ENCODE measurements at regions not wholly inside any gene's neighbourhood (a gene's known extent, or its start where the extent isn't known, plus 50 kb on each side); places are given as distances from the start of the nearest gene placed in this dataset.

- TF ChIP-seq MAX (IDR thresholded peaks at IDR 0.05; ENCODE audit: low read depth, low read length) (no peak), POLR2A (IDR thresholded peaks at IDR 0.05; ENCODE audit: extremely low read depth, insufficient read length) (no peak)
- no peak for DNase-seq (ENCODE audit: low read depth)
Measured at GRCh38 chr4:45294464-45294863, 568.1 kb upstream of the GNPDA2 start.

GRCh38 chr4:45293335-45293734, 567.0 kb upstream of the GNPDA2 start:
- no peak overlapping the region for H3K4me3 ChIP-seq (ENCODE audit: low read depth, low read length)
- TF ChIP-seq MYC (IDR thresholded peaks at IDR 0.05; ENCODE audit: low read depth, low read length) (no peak), MAX (IDR thresholded peaks at IDR 0.05; ENCODE audit: low read depth, low read length) (no peak), POLR2A (IDR thresholded peaks at IDR 0.05; ENCODE audit: extremely low read depth, insufficient read length) (no peak), CTCF (IDR thresholded peaks at IDR 0.05; ENCODE audit: low read depth, low read length) (no peak)
- no peak for DNase-seq (ENCODE audit: low read depth)

More at GRCh38 chr4:45294464-45294863, 568.1 kb upstream of the GNPDA2 start:
- H3K4me3 ChIP-seq (ENCODE audit: low read depth, low read length), result no peak overlapping the region

GRCh38 chr4:45292844-45293243, 566.5 kb upstream of the GNPDA2 start:
- no peak for TF ChIP-seq POLR2A (IDR thresholded peaks at IDR 0.05; ENCODE audit: extremely low read depth, insufficient read length)
- TF ChIP-seq CTCF (IDR thresholded peaks at IDR 0.05; ENCODE audit: low read depth, low read length), result no peak
- TF ChIP-seq MYC (IDR thresholded peaks at IDR 0.05; ENCODE audit: low read depth, low read length), result no peak
- TF ChIP-seq MAX (IDR thresholded peaks at IDR 0.05; ENCODE audit: low read depth, low read length), result no peak
- DNase-seq (ENCODE audit: low read depth), result no peak
- no peak overlapping the region for H3K4me3 ChIP-seq (ENCODE audit: low read depth, low read length)

GRCh38 chr4:45284400-45285085, 558.2 kb upstream of the GNPDA2 start:
- no peak for DNase-seq (ENCODE audit: low read depth)
- no peak overlapping the region for H3K4me3 ChIP-seq (ENCODE audit: low read depth, low read length)
- TF ChIP-seq MAX (IDR thresholded peaks at IDR 0.05; ENCODE audit: low read depth, low read length), result no peak
- no peak for TF ChIP-seq CTCF (IDR thresholded peaks at IDR 0.05; ENCODE audit: low read depth, low read length)
- no peak for TF ChIP-seq POLR2A (IDR thresholded peaks at IDR 0.05; ENCODE audit: extremely low read depth, insufficient read length)
- TF ChIP-seq MYC (IDR thresholded peaks at IDR 0.05; ENCODE audit: low read depth, low read length), result no peak

- TF ChIP-seq MYC (IDR thresholded peaks at IDR 0.05; ENCODE audit: low read depth, low read length) (no peak), POLR2A (IDR thresholded peaks at IDR 0.05; ENCODE audit: extremely low read depth, insufficient read length) (no peak), CTCF (IDR thresholded peaks at IDR 0.05; ENCODE audit: low read depth, low read length) (no peak)
Measured at GRCh38 chr4:45283352-45283751, 557.0 kb upstream of the GNPDA2 start.

GRCh38 chr4:45280121-45280520, 553.8 kb upstream of the GNPDA2 start:
- H3K4me3 ChIP-seq (ENCODE audit: low read depth, low read length), result no peak overlapping the region
- TF ChIP-seq MYC (IDR thresholded peaks at IDR 0.05; ENCODE audit: low read depth, low read length) (no peak), MAX (IDR thresholded peaks at IDR 0.05; ENCODE audit: low read depth, low read length) (no peak), CTCF (IDR thresholded peaks at IDR 0.05; ENCODE audit: low read depth, low read length) (no peak), POLR2A (IDR thresholded peaks at IDR 0.05; ENCODE audit: extremely low read depth, insufficient read length) (no peak)
- no peak for DNase-seq (ENCODE audit: low read depth)

More at GRCh38 chr4:45283352-45283751, 557.0 kb upstream of the GNPDA2 start:
- no peak for DNase-seq (ENCODE audit: low read depth)
- H3K4me3 ChIP-seq (ENCODE audit: low read depth, low read length), result no peak overlapping the region

Data from NB4 (cell line).